Mammary epithelial cell (primary cell): ENCODE measurements at regions not wholly inside any gene's neighbourhood (a gene's known extent, or its start where the extent isn't known, plus 50 kb on each side); places are given as distances from the start of the nearest gene placed in this dataset.

ENCODE experiments used
- CTCF ChIP-seq, 2 donors: IDR thresholded peaks in 1 of 2; conservative IDR thresholded peaks in 1 of 2; 2 replicates each; pipeline ENCODE4 v1.5.1; 2011 to 2012; ENCODE audit warnings: inconsistent platforms in 2 of 2, low read length in 2 of 2, mild to moderate bottlenecking in 2 of 2, control low read depth in 1 of 2, low read depth in 1 of 2; ENCODE audit not compliant: insufficient read depth in 1 of 2; ENCODE audit errors: extremely low read depth in 1 of 2
- EZH2 ChIP-seq: IDR thresholded peaks from 2 replicates; pipeline ENCODE4 v1.6.1; 2012; ENCODE audit warnings: low read length, inconsistent platforms, borderline replicate concordance

DNA sequence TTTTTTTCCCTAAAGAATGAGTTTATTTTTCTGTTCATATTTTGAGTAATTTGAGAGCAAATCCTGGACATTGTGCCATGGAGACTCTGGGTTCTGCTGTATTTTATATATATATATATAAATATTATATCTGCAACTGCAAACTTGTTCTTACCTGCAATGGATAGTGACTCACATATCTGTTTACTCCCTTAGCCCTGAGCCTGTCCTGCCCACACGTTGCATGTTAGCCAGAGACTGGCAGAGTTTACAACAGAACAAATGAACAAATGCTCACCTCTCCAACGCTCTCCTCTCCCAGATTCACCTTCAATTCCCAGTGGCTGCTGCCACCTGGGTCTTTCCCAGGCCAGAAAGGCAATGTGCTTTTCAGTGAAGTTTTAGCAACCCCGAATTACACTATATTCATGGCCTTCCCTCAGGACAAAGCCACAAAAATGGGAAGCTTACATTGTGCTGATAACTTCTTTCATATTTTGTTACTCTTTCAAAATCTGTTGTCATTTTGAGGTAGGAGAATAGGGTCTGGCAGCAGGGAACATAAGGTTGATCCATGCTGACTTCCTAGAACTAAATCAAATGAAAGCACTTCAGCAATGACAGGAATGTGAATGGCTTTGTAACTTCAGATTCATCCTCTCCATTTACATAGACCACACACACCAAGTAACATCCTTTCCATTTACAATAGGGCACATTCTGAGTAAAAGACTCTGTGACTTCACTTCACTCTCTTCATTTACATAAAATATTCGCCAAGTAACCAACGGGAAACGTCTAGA, 105.4 kb upstream of the FAM110C start:
- TF ChIP-seq CTCF (conservative IDR thresholded peaks at IDR 0.05 in 1 of 2, IDR thresholded peaks at IDR 0.05 in 1 of 2; ENCODE audit: extremely low read depth in 1 of 2, insufficient read depth in 1 of 2, low read depth in 1 of 2, low read length in 2 of 2) (no peak), EZH2 (no peak)
